ENCODE measurements at regions not wholly inside any gene's neighbourhood (a gene's known extent, or its start where the extent isn't known, plus 50 kb on each side); places are given as distances from the start of the nearest gene placed in this dataset.

GRCh38 chr19:16023146-16023915, 53.0 kb upstream of the TPM4 start:
- no peak overlapping the region for H3K27ac ChIP-seq
- TF ChIP-seq CTCF (IDR thresholded peaks at IDR 0.05), result no peak
- H3K4me3 ChIP-seq, result no peak overlapping the region
- DNase-seq (ENCODE audit: low spot score), result no peak

- TF ChIP-seq CTCF (IDR thresholded peaks at IDR 0.05), result no peak
- no peak overlapping the region for H3K27ac ChIP-seq
Measured at GRCh38 chr19:16024266-16025107, 51.8 kb upstream of the TPM4 start.

GRCh38 chr19:16025108-16026101, 50.9 kb upstream of the TPM4 start:
- DNase-seq (ENCODE audit: low spot score), result no peak

More at GRCh38 chr19:16024266-16025107, 51.8 kb upstream of the TPM4 start:
- no peak for DNase-seq (ENCODE audit: low spot score)
- no peak overlapping the region for H3K4me3 ChIP-seq

GRCh38 chr19:16026131-16026530, 50.2 kb upstream of the TPM4 start:
- Histone ChIP-seq H3K4me3 (no peak overlapping the region), H3K27ac (no peak overlapping the region)
- no peak for DNase-seq (ENCODE audit: low spot score)
- TF ChIP-seq CTCF (IDR thresholded peaks at IDR 0.05), result no peak

More at GRCh38 chr19:16025108-16026101, 50.9 kb upstream of the TPM4 start:
- no peak for TF ChIP-seq CTCF (IDR thresholded peaks at IDR 0.05)
- Histone ChIP-seq H3K27ac (no peak overlapping the region), H3K4me3 (no peak overlapping the region)

Measured in coronary artery (tissue), 2 donors.